HG02870 (cell line): ENCODE measurements at regions not wholly inside any gene's neighbourhood (a gene's known extent, or its start where the extent isn't known, plus 50 kb on each side); places are given as distances from the start of the nearest gene placed in this dataset.

ENCODE experiments used
- ATAC-seq: cut with Tn5 transposase; IDR thresholded peaks from one replicate; pipeline ENCODE4 v1.9.1; 2021; ENCODE audit warnings: mild to moderate bottlenecking, moderate library complexity; ENCODE audit not compliant: unreplicated experiment

DNA sequence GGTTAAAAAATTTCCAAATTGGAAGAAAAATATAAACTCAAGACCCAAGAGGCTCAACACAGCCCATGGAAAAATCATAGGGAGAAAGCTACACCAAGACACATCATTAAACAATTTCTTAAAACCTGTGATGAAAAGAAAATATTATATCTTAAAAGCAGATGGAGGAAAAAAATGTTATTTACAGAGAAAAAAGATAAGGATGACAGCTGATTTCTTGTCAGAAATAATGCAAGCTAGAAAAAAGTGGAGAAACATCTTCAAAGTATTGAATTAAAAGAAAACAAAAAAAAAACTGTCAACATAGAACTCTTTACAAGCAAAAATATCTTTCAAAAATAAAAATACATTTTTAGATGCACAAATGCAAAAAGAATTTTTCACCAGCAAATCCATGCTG is 930.5 kb downstream of the ADGRL2 start:
- ATAC-seq, result no peak

DNA sequence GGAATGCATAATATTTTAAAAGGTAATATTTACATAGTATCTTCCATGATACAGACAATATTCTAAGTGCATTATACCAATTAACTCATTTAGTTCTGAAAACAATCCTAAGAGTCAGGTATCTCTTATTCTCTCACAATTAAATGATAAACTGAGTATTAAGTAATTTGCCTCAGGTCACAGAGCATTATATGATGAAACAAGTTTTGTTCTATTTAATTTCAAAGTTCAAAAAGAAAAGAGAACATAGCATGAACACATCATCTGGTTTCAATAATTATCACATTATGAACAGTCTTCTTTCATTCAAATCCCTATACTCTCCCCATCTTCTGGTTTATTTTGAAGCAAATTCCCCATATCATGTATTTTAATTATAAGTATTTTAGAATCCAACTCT is 927.5 kb downstream of the ADGRL2 start:
- no peak for ATAC-seq

DNA sequence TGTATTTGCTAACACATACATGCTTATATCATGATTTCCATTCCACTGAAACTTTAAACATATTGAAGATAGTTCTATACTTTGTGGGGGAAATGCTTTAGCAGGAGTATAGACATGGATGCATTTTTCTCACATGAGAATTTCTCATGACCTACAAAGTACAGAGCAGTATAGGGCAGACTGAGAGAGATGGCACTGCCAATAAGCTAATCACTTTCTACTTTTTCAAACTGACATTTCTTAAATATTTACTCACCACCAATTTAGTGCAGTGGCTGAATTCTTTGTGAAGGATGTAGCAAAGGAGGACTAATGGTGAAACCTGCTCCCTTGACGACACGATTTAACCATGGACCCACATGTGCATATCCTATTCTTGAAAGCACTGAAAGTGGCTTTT is 923.5 kb downstream of the ADGRL2 start:
- ATAC-seq, result no peak

DNA sequence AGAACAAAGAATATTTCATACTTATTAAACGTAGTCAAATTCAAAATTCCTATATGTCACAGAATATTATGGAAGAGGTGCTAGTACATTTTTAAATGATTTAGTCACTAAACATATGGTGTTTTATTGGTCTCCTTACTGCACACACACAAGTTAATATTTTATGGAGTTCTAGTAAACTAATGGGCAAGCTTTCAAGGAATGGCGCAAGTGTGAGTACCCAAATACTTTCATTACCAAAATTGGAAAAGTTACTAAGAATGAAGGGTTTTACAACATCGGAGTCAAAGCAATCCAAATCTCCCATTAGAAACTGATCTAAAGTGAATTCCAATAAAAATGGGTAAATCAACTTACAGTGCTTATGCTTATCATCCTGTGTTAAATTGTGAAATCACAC is 921.9 kb downstream of the ADGRL2 start:
- no peak for ATAC-seq

DNA sequence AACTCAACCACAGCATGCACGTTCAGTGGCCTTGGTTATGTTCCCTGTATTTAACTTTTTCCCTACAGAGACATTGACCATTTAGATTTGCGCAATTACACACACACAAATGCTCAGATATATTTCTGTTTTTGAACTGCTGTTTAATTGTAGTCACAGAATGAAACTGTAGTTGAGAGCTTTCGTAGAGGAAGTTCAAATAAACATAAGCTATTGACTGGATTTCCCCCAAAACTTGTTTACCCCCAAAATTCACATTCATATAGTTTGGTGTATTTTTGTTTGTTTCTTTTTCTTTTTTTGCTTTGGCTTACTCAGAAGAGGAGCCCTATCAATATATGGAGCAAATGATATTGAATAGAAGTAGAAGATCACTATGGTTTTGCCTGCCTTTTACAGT is 921.0 kb downstream of the ADGRL2 start:
- ATAC-seq, result no peak

DNA sequence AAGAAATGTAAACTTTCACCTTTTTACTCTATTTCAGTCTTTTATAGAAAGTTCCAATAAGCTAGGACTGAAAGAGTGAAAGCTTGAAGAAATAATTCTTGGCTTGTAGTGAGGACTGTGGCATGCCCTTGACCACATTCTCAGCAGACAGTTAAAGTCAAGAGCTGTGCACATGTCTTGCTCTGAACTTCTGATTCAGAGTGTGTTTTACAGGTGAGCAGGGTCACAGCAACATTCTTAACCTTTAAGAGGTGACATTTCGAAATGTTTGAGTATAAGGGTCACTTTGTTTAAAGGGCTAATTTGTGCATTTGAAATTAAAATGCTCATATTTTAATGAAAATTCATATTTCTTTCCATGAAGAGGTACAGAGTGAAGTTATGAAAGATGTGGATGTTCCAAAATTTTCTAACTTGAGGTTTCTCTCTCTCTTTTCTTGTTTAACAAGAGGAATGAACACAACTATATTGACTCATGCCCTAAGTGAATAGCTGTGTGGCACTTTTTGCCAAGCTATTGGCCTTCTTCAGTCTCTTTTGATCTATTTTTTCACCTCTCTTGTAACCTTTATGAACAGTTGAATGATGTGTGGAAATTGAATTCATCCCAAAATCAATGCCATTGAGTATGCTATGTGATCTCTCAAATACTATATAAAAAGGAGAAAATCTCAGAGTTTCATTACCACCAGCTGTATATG is 918.1 kb downstream of the ADGRL2 start:
- ATAC-seq, result no peak

DNA sequence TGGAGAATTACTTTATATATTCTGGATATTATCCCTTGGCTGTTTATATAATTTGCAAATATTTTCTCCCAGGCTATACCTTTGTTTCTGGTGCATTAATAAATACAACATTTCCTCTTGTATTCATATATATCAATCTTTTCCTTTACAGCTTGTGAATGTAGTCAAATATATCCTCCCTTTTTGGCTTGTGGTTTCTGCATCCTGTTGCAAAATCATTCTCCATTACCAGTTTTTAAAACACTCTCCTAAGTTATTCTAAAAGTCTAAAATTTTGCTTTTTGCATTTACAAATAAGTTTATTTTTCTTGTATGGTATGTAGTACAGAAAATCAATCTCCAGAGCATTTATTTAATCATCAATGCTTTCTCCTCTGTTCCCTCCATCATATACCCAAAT is 909.4 kb downstream of the ADGRL2 start:
- ATAC-seq, result no peak

DNA sequence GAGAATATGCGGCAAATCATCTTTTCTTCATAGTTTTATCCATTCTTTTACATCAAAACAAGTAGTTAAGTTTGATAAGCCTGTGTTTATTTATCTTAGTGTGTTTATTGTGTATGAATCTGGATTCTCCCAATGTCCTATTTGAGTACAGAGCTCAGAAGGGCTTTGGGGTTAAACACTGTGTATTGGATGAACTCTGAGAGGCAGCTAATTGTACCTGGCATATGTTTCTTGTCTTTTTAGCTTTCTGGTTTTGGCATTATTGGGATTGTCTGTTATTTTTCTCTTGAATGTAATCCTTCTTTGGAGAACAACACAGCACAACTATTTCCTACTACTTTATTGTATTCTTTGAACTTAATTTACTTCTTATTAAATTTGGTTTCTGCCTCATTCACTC is 906.9 kb downstream of the ADGRL2 start:
- no peak for ATAC-seq

DNA sequence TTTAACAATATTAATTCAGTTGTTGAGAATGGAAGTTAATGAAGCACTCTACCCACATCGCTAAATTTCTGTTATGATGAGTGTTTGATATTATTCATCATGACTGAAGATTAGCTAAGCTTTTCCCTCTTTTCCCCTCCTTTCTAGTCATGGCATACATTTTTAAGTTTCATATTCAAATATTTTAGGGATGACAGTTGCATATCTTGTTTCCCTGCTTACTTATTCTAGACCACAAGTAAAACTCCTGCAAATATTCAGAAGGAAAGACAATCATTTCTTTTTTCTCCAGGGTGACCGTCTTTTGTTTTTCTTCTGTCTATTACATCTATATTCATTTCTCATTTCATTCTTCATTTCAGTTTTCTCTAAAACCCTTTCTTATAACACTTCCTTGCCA is 906.0 kb downstream of the ADGRL2 start:
- no peak for ATAC-seq

DNA sequence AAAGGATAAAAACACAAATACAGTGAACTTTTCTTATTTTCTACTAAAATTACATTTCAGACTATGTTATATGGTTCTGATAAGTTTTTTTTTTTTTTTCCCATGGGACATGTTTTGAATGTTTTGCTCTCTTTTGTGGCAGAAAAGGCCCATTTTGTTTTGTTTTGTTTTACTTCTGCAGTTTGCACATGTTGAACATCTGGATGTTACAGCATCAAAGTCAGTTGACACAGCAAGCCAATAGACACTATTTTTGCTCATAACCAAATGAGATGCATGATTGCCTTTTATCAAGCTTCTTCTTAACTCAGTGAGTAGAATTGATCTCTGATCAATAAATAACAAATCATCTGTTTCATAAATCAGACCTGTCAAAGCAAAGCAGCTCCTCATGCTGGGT is 904.2 kb downstream of the ADGRL2 start:
- ATAC-seq, result no peak

DNA sequence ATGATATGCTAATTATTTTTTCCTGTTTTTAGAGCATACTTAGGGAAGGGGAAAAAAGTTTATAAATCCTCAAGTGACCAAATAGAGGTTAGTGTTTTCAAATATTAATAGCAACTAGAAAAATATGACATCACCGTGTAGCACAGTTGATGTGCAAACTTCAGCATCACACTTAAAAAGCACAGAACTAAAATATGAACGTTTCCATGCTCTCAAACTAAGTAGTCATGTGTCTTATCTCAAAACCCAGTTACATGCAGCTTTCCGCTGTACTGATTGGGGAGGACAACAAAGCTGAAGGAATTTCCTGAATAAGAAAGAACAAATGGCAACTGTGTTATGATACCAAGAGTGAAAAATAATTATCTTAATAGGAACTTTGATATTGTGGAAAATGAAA is 903.7 kb downstream of the ADGRL2 start:
- no peak for ATAC-seq

DNA sequence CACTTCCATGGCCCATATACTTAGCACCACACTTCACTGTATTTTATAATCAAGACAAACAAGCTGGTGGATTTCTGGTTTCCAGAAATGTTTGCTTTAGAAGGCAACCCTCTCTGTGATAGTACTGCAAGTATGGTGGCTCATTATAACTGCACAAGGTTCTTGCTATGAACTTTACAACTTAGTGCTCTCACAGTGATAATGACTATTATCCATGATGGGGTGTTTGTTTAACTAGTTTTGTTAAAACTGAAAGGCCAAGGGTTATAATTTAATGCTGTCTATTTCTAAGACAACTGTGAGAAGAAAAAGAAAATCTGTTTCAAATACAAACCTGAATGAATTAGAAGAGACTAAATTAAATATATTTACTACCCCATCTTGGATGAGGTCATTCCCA is 903.2 kb downstream of the ADGRL2 start:
- ATAC-seq, result no peak

DNA sequence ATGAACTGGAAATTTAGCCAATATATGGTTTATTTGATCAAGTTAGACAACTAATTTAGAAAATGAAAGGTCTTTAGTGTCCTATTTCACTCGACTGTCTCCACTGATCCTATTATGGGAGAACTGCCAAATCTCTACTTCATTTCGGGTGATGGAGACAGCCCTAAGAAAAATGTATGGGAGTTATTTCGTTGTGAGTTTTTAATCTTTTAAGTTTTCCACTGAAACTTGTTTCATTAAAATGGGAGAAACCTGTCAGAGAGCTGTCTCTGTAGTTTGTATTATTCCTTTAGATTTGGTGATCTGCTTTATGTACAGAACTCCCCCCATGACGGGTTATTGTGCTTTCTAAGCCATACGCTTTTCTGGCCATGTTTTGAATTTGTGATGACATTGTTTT is 899.7 kb downstream of the ADGRL2 start:
- no peak for ATAC-seq

DNA sequence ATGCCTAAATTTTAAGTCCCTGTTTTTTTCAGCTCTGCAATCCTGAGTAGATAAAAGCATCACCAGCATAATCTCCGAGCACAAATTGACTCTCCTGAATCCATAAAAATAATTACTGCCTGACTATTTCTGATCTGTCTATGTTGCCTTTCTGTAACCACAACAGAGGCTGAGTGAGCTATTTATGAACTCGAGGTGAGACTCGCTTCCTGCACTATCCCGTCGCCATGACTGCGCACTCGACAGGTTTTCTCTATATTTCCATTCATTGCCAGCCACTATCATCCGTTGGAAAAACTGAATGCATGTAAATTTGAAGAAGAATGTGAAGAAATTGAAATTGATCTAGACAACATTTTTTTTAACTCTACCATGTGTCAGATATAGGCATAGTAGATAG is 897.2 kb downstream of the ADGRL2 start:
- no peak for ATAC-seq

DNA sequence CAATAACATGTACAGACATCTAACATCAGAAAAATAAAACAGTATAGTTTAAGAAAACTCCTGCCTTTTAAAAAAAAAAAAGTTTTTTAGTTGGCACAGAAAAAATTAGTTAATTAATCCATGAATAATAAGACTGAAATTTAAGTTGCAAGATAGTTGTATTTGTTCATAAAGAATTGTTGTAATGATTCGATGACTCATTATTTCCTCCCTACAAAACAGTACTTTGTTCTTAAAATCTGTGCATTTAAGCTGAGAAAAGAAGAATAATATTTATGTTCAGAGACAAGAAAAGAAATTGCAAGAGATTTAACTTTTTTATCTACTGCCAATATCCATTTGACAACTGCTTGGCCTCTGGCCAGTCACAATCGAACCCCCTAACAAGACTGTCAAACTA is 894.7 kb downstream of the ADGRL2 start:
- no peak for ATAC-seq

DNA sequence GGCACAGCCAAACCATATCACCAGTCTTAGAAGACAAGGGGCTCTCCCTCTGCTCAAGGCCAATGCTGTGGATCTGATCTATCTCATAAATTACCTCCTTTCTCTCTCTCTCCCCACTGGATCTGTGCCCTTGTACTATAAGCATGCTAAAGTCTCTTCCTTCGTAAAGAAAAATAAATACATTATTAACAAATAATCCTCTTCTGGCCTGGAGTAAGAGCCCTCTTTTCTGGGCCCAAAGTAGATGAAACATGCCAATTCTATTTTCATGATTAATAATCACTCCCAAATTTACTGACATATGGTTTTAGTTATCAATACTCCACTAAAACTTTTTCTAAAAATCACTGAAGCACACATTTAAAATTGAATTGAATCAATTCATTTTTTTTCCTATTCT is 889.7 kb downstream of the ADGRL2 start:
- ATAC-seq, result no peak

DNA sequence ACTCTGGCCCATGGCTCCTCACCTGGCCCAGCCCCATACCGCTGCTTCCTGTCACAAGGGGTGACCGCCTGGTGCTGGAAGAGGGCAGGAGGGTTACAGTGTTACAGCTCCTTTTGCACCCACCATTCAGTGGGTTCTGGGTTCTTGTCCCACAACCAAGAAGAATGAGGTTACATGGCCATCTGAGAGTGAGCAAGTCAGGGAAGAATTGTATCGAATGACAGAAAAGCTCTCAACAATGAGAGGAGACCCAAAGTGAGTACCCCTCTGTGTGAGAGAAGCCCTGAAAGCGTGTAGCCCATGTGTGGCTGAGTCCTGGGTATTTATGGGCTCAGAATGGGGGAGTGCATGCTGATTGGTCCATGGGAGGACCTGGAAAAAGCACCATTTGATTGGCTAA is 888.5 kb downstream of the ADGRL2 start:
- no peak for ATAC-seq

DNA sequence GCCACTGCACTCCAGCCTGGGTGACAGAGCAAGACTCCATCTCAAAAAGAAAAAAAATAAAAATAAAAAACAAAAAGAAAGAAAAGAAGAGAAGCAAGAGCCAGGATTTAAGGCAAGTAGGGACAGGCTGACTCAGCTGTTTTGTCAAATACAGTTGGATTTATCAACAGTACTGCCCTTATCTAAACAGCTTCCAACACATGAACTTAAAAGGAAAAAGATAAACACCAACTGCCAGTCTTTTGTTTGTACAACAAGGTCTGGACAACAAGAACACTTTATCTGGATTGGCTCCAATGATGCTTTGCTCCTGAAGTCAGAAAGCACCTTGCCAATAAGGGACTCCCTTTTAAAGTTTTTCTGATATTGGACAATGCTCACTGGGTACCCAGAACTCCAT is 886.0 kb downstream of the ADGRL2 start:
- no peak for ATAC-seq

DNA sequence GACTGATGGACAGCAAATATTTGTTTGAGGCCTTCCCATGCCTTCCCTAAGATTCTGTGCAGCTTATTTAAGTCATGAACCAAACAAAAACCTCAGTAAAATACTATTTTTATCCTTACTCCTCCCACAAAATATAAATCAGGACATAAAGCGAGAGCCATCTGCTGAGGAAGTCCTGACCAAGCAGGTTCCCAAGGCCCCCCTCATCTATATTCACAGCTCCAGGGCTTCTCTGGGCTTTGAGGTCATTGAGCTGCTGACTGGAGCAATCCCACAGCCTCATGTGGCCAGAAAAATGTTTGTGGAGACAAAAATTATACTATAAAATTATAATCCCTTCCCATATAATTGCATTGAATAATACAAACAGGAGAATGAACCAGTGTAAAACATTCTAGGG is 846.2 kb downstream of the ADGRL2 start:
- no peak for ATAC-seq

DNA sequence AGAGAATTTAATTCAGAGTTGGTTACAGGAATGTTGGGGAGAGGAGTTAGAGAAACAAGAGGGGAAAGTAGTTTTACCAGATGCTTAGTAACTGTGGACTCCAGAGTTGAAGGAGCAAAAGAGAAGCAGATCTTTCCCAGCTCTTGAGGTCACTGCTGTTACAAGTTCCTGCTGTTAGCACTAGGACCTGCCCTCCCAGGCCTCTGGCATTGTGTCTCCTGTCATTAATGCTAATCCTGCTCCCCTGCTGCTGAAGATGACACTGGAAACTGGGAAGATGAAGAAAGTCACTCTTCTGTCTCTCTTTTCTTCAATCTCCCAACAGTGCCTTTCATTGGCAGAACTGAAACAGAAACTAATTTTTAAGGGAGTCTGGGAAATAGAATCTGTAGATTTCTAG is 845.6 kb downstream of the ADGRL2 start:
- no peak for ATAC-seq

DNA sequence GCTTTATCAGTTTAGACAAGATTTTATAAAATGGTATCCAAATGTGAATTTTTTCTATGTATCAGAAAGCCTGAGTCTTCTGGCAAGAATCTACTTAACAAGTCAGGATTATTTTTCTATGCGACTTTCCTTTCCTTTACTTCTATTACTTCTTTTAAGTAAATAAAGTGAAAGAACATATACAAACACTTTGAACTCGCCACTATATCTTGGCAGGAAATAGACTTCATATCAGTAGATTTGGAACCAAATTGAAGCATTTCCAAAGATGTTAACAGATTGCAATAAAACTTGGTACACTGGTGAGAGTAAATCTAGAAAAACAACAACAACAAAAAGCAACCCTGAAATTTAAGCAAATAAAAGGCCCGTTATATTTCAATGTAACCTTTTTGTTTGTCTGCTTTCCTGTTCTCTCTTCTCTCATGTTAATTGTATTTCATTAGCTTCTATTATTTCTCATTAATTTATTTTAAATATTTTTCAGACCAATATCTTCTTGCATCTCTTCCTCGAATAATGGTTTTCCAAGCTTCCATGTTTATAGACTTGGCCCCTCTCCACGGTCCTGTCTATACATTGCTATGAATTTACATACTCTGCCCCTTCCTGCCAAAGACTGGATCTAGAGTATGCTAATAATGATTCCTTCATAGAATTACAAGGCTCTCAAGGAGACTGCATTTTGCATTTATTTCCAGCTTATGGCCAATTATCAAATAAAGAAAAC is 843.6 kb downstream of the ADGRL2 start:
- no peak for ATAC-seq

DNA sequence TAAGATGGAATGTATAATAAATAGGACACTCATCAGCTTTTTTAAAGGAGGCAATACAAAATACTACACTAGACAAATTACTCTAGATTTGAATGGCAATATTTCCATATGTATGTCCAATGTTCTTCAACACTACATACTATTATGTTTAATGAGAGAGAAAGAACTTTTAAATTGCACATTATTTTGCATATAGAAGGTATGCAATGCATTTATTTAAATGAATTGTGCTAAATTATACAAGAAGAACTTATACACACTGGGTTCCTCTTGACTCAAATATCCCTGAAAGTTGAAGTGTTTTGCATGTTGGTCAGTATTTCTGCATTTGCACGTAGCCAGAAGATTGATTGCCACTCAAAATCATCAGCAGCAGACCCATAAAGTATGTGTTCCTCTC is 839.6 kb downstream of the ADGRL2 start:
- no peak for ATAC-seq

DNA sequence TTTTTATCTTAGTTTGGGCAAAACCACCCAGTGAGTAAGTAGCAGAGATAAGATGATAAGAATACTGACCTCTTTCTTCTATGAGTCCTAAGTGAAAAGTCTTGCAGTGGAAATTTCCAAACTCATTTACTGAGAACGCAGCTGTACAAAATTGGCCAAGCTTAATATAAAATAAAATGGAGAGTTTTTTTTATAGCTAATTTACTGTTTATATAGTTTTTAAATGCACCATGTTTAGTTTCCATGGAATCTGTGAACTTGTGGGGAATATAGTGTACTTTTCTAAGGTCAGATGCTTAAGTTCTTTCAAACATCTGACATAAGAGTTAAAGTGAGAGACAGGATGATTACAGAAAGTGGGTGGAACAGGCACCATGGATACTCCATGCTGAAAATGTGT is 833.5 kb downstream of the ADGRL2 start:
- ATAC-seq, result no peak
